Spleen (tissue), 11 donors: ENCODE measurements at regions not wholly inside any gene's neighbourhood (a gene's known extent, or its start where the extent isn't known, plus 50 kb on each side); places are given as distances from the start of the nearest gene placed in this dataset.

Experiments used
- DNase-seq: peaks from one replicate; pipeline ENCODE4 v3.0.0-alpha.2; 2020
- H3K27ac ChIP-seq, 8 donors: fragments of 200-600 bp; sonication (generic) in 7 of 8; 1 replicate in 4 of 8; 2 replicates in 4 of 8; pipeline versions ENCODE4 v1.5.0 to v1.8.0; 2016 to 2021; ENCODE audit warnings: inconsistent platforms in 4 of 8, mild to moderate bottlenecking in 4 of 8, moderate library complexity in 1 of 8
- H3K27me3 ChIP-seq, 7 donors: fragments of 200-600 bp; sonication (generic) in 6 of 7; replicated peaks in 1 of 7; 1 replicate in 4 of 7; 2 replicates in 3 of 7; pipeline versions ENCODE4 v1.5.0 to v1.8.0; 2016 to 2021; ENCODE audit warnings: inconsistent platforms in 3 of 7, mild to moderate bottlenecking in 1 of 7
- H3K36me3 ChIP-seq, 6 donors: fragments of 200-600 bp; sonication (generic) in 5 of 6; 1 replicate in 4 of 6; 2 replicates in 2 of 6; pipeline versions ENCODE4 v1.5.0 to v1.8.0; 2016 to 2021; ENCODE audit warnings: inconsistent platforms in 2 of 6
- H3K4me1 ChIP-seq, 6 donors: fragments of 200-600 bp; sonication (generic) in 5 of 6; 1 replicate in 3 of 6; 2 replicates in 3 of 6; pipeline versions ENCODE4 v1.5.0 to v1.8.0; 2016 to 2021; ENCODE audit warnings: inconsistent platforms in 3 of 6
- H3K4me3 ChIP-seq, 8 donors: fragments of 200-600 bp; sonication (generic) in 7 of 8; 1 replicate in 4 of 8; 2 replicates in 4 of 8; pipeline versions ENCODE4 v1.5.0 to v1.8.0; 2016 to 2021; ENCODE audit warnings: inconsistent platforms in 4 of 8, mild to moderate bottlenecking in 4 of 8, moderate library complexity in 2 of 8
- H3K9me3 ChIP-seq, 8 donors: fragments of 200-600 bp; sonication (generic) in 7 of 8; 1 replicate in 4 of 8; 2 replicates in 4 of 8; pipeline versions ENCODE4 v1.5.0 to v1.8.0; 2016 to 2021; ENCODE audit warnings: inconsistent platforms in 4 of 8
- CTCF ChIP-seq, 11 experiments: fragments of 200-600 bp in 7 of 11; fragments of 450-650 bp in 4 of 11; sonication (generic) in 4 of 11; IDR thresholded peaks in 8 of 11; conservative IDR thresholded peaks in 3 of 11; 1 replicate in 7 of 11; 2 replicates in 4 of 11; pipeline versions ENCODE4 v1.4.0 to v1.8.0; 2016 to 2021; ENCODE audit warnings: antibody characterized with exemption in 11 of 11, inconsistent platforms in 4 of 11, mild to moderate bottlenecking in 1 of 11
- POLR2A ChIP-seq, 3 donors: fragments of 450-650 bp; IDR thresholded peaks; one replicate each; pipeline ENCODE4 v1.5.1; 2017; ENCODE audit warnings: antibody characterized with exemption in 3 of 3, mild to moderate bottlenecking in 1 of 3
- POLR2AphosphoS5 ChIP-seq, 3 donors: sonication (generic); formaldehyde crosslinking; IDR thresholded peaks; one replicate each; pipeline ENCODE4 v1.5.1; 2017; ENCODE audit warnings: antibody characterized with exemption in 3 of 3
- WGBS, 5 donors: extraction: QIAGEN DNeasy Blood & Tissue Kit in 3 of 5; methylation state at CpG; one replicate each; pipeline versions ENCODE4 v1.1.5 to v1.1.7; 2013 to 2018; 5-methylcytosine and 5-hydroxymethylcytosine counted together
- intact Hi-C: fragments of 100-400 bp; cut with DNase I; formaldehyde crosslinking; loops from one replicate; pipeline ENCODE4 v1.15.0; 2023; ENCODE audit warnings: low total_unique reads
- donor health status: healthy with polysubstance abuse.
- donor health status: DM: no; HTN: no; CAD: no; lungs with moderate emphysema.
- donor health status: DM: no; HTN: no; CAD: no.
- donor health status: Bipolar disorder and iron deficiency.
- donor health status: healthy.
- donor health status: DM: no; HTN: no; CAD: no.
- donor health status: DM: yes; HTN: yes; CAD: no.

- DNase-seq = no peak
- Histone ChIP-seq H3K9me3 (peaks cover 0 to 15% (median 7%) of the 10 kb centered on the region in 8 donors), H3K4me1 (peaks cover 0 to 3% (median 0%) of the 10 kb centered on the region in 6 donors), H3K27me3 (no peaks in the 10 kb centered on the region), H3K36me3 (no peaks in the 10 kb centered on the region), H3K27ac (no peak overlapping the region), H3K4me3 (no peak overlapping the region)
- TF ChIP-seq CTCF (IDR thresholded peaks at IDR 0.05 in 8 of 11, conservative IDR thresholded peaks at IDR 0.05 in 3 of 11) (no peak), POLR2A (IDR thresholded peaks at IDR 0.05) (no peak), POLR2AphosphoS5 (IDR thresholded peaks at IDR 0.05) (no peak)
- WGBS, 5 donors = 30 to 48% (median 38%) methylated on average over 1 of the region's 1 CpG
- intact Hi-C loops = no loop called here
Measured at GRCh38 chr9:78892182-78892581, 595.3 kb downstream of the PSAT1 start.

GRCh38 chr9:78892769-78893168 is 595.8 kb downstream of the PSAT1 start:
- TF ChIP-seq CTCF (IDR thresholded peaks at IDR 0.05 in 8 of 11, conservative IDR thresholded peaks at IDR 0.05 in 3 of 11) = no peak
- TF ChIP-seq POLR2A (IDR thresholded peaks at IDR 0.05) = no peak
- TF ChIP-seq POLR2AphosphoS5 (IDR thresholded peaks at IDR 0.05) = no peak
- Histone ChIP-seq H3K27ac (no peak overlapping the region), H3K4me1 (peaks cover 0 to 3% (median 0%) of the 10 kb centered on the region in 6 donors), H3K4me3 (no peak overlapping the region), H3K9me3 (peaks cover 0 to 15% (median 7%) of the 10 kb centered on the region in 8 donors), H3K27me3 (no peaks in the 10 kb centered on the region), H3K36me3 (no peaks in the 10 kb centered on the region)
- DNase-seq = no peak
- intact Hi-C loops = no loop called here

GRCh38 chr9:78893774-78894401 is 597.0 kb downstream of the PSAT1 start:
- intact Hi-C loops = no loop called here
- TF ChIP-seq POLR2A (IDR thresholded peaks at IDR 0.05) = no peak
- TF ChIP-seq POLR2AphosphoS5 (IDR thresholded peaks at IDR 0.05) = no peak
- TF ChIP-seq CTCF (IDR thresholded peaks at IDR 0.05 in 8 of 11, conservative IDR thresholded peaks at IDR 0.05 in 3 of 11) = no peak
- no peak overlapping the region for H3K27ac ChIP-seq
- H3K27me3 ChIP-seq = no peaks in the 10 kb centered on the region
- peaks cover 0 to 15% (median 7%) of the 10 kb centered on the region in 8 donors for H3K9me3 ChIP-seq
- no peak overlapping the region for H3K4me3 ChIP-seq
- no peak for DNase-seq
- 74 to 89% (median 82%) methylated on average over 2 of the region's 2 CpGs for WGBS, 5 donors
- peaks cover 0 to 3% (median 0%) of the 10 kb centered on the region in 6 donors for H3K4me1 ChIP-seq
- no peaks in the 10 kb centered on the region for H3K36me3 ChIP-seq

GRCh38 chr9:78896479-78896878 is 599.6 kb downstream of the PSAT1 start:
- WGBS, 5 donors = 80 to 96% (median 88%) methylated on average over 1 of the region's 1 CpG

More at GRCh38 chr9:78896479-78896878, 599.6 kb downstream of the PSAT1 start:
- no peaks in the 10 kb centered on the region for H3K36me3 ChIP-seq
- peaks cover 0 to 3% (median 0%) of the 10 kb centered on the region in 6 donors for H3K4me1 ChIP-seq
- no peak for TF ChIP-seq POLR2A (IDR thresholded peaks at IDR 0.05)
- TF ChIP-seq CTCF (IDR thresholded peaks at IDR 0.05 in 8 of 11, conservative IDR thresholded peaks at IDR 0.05 in 3 of 11) = no peak
- TF ChIP-seq POLR2AphosphoS5 (IDR thresholded peaks at IDR 0.05) = no peak
- no peak overlapping the region for H3K27ac ChIP-seq
- H3K9me3 ChIP-seq = peaks cover 0 to under 1% (median 0%) of the 10 kb centered on the region in 8 donors
- no peak overlapping the region for H3K4me3 ChIP-seq
- no peaks in the 10 kb centered on the region for H3K27me3 ChIP-seq
- intact Hi-C loops = no loop called here
- no peak for DNase-seq
